HCT116 (cell line): ENCODE measurements at regions not wholly inside any gene's neighbourhood (a gene's known extent, or its start where the extent isn't known, plus 50 kb on each side); places are given as distances from the start of the nearest gene placed in this dataset.

Source experiments
- ATAC-seq: fragments of 200-7000 bp; cut with Tn5 transposase; 2 replicates; pipeline ENCODE4 v1.9.1; 2020; ENCODE audit warnings: mild to moderate bottlenecking, moderate library complexity
- BruUV-seq: library from RNA; stranded (reverse); fragments of 400-500 nt; replicated peaks from 2 replicates; lab custom pipeline; 2021; lab: Mats Ljungman, UMichigan
- CTCF ChIA-PET: fragments of 300-600 bp; sonication (Branson Sonifier 250); formaldehyde crosslinking; loops from one replicate; lab custom pipeline; 2021; ENCODE audit warnings: antibody characterized with exemption; lab: Charles Lee
- POLR2A ChIA-PET: fragments of 300-600, 350-600 bp; sonication (Branson Sonifier 250); formaldehyde crosslinking; loops from one replicate; lab custom pipeline; 2021; ENCODE audit warnings: antibody characterized with exemption; lab: Charles Lee
- RAD21 ChIA-PET, 2 experiments: fragments of 300-600 bp; sonication (Branson Sonifier 250); formaldehyde crosslinking; loops; one replicate each; lab custom pipeline; 2023; ENCODE audit warnings: low total read pairs in 2 of 2; ENCODE audit not compliant: uncharacterized antibody in 2 of 2, unreplicated experiment in 2 of 2, low non-redundant PET in 1 of 2; lab: Charles Lee
- DNase-seq: peaks from one replicate; pipeline ENCODE4 v3.0.0-alpha.2; 2010; ENCODE audit warnings: low read depth, low spot score
- H2AFZ ChIP-seq: fragments of 200-600 bp; shearing (Covaris generic), sonication (generic); 2 replicates; pipeline ENCODE4 v1.6.1; 2017; ENCODE audit warnings: low read depth, mixed run types, mixed read lengths, antibody characterized with exemption, low read length; ENCODE audit not compliant: poor library complexity, severe bottlenecking
- H3K27ac ChIP-seq: 2 replicates; pipeline ENCODE4 v1.5.1; 2012; ENCODE audit warnings: low read depth, low read length
- H3K27me3 ChIP-seq: fragments of 200-600 bp; sonication (generic); 2 replicates; pipeline ENCODE4 v1.6.1; 2016; ENCODE audit warnings: mixed run types, low read length, mixed read lengths; ENCODE audit not compliant: insufficient read depth
- H3K36me3 ChIP-seq, 2 experiments: fragments of 200-500 bp in 1 of 2; fragments of 200-600 bp in 1 of 2; sonication (Bioruptor generic) in 1 of 2; sonication (generic) in 1 of 2; 2 replicates each; pipeline versions ENCODE4 v1.5.1 to v1.6.1; 2014 to 2016; ENCODE audit warnings: low read length in 2 of 2, inconsistent platforms in 1 of 2, mixed read lengths in 1 of 2, mixed run types in 1 of 2; ENCODE audit not compliant: insufficient read depth in 2 of 2, control insufficient read depth in 1 of 2
- H3K4me1 ChIP-seq, 2 experiments: fragments of 200-600 bp in 1 of 2; sonication (generic) in 1 of 2; 2 replicates each; pipeline versions ENCODE4 v1.5.1 to v1.6.1; 2012 to 2017; ENCODE audit warnings: low read length in 2 of 2, inconsistent platforms in 1 of 2, mild to moderate bottlenecking in 1 of 2, mixed read lengths in 1 of 2, mixed run types in 1 of 2, moderate library complexity in 1 of 2; ENCODE audit not compliant: insufficient read depth in 2 of 2, control insufficient read depth in 1 of 2
- H3K4me2 ChIP-seq: fragments of 200-600 bp; sonication (generic); 2 replicates; pipeline ENCODE4 v1.6.1; 2017; ENCODE audit warnings: mixed run types, low read length, mixed read lengths
- H3K4me3 ChIP-seq, 2 experiments: fragments of 200-600 bp in 1 of 2; sonication (generic) in 1 of 2; replicated peaks in 1 of 2; 2 replicates each; pipeline ENCODE4 v1.5.1; 2011 to 2016; ENCODE audit warnings: low read length in 2 of 2, control low read depth in 1 of 2, low read depth in 1 of 2, mild to moderate bottlenecking in 1 of 2, mixed read lengths in 1 of 2, mixed run types in 1 of 2
- H3K79me2 ChIP-seq: fragments of 200-600 bp; sonication (generic); 2 replicates; pipeline ENCODE4 v1.6.1; 2017; ENCODE audit warnings: mild to moderate bottlenecking, mixed run types, low read length, moderate library complexity, mixed read lengths; ENCODE audit not compliant: insufficient read depth
- H3K9ac ChIP-seq: fragments of 200-600 bp; sonication (generic); 2 replicates; pipeline ENCODE4 v1.6.1; 2016; ENCODE audit warnings: low read length, mixed read lengths
- H3K9me2 ChIP-seq: fragments of 200-600 bp; sonication (generic), shearing (Covaris generic); 2 replicates; pipeline ENCODE4 v1.6.1; 2017; ENCODE audit warnings: mixed run types, mild to moderate bottlenecking, moderate library complexity; ENCODE audit not compliant: insufficient read depth
- H3K9me3 ChIP-seq, 2 experiments: fragments of 200-500 bp in 1 of 2; fragments of 200-600 bp in 1 of 2; sonication (Bioruptor generic) in 1 of 2; sonication (generic) in 1 of 2; 2 replicates each; pipeline ENCODE4 v1.6.1; 2014 to 2017; ENCODE audit warnings: low read length in 2 of 2, mixed read lengths in 2 of 2, inconsistent platforms in 1 of 2, low read depth in 1 of 2, mild to moderate bottlenecking in 1 of 2, mixed run types in 1 of 2, moderate library complexity in 1 of 2; ENCODE audit not compliant: control insufficient read depth in 1 of 2, insufficient read depth in 1 of 2
- H4K20me1 ChIP-seq: fragments of 200-600 bp; sonication (generic), shearing (Covaris generic); 2 replicates; pipeline ENCODE4 v1.6.1; 2017; ENCODE audit warnings: mixed run types, mild to moderate bottlenecking, moderate library complexity; ENCODE audit not compliant: insufficient read depth
- ATF3 ChIP-seq: IDR thresholded peaks from 2 replicates; pipeline ENCODE4 v1.6.1; 2012
- CEBPB ChIP-seq: IDR thresholded peaks from 2 replicates; pipeline ENCODE4 v1.6.1; 2012; ENCODE audit warnings: low read depth
- EGR1 ChIP-seq: IDR thresholded peaks from 2 replicates; pipeline ENCODE4 v1.6.1; 2012; ENCODE audit warnings: low read depth
- ELF1 ChIP-seq: IDR thresholded peaks from 2 replicates; pipeline ENCODE4 v1.6.1; 2012; ENCODE audit warnings: low read depth, borderline replicate concordance
- EZH2 ChIP-seq: fragments of 200-600 bp; sonication (generic); IDR thresholded peaks from 2 replicates; pipeline ENCODE4 v1.6.1; 2017; ENCODE audit warnings: antibody characterized with exemption, mixed run types
- EZH2phosphoT487 ChIP-seq: fragments of 200-600 bp; IDR thresholded peaks from 2 replicates; pipeline ENCODE4 v1.6.1; 2018; ENCODE audit warnings: antibody characterized with exemption, borderline replicate concordance
- JUND ChIP-seq: IDR thresholded peaks from 2 replicates; pipeline ENCODE4 v1.6.1; 2012
- POLR2AphosphoS5 ChIP-seq: IDR thresholded peaks from 2 replicates; pipeline ENCODE4 v1.6.1; 2011; ENCODE audit warnings: mild to moderate bottlenecking, low read depth, low read length, moderate library complexity
- SIN3A ChIP-seq: IDR thresholded peaks from 2 replicates; pipeline ENCODE4 v1.6.1; 2012; ENCODE audit warnings: low read depth
- SP1 ChIP-seq: IDR thresholded peaks from 2 replicates; pipeline ENCODE4 v1.6.1; 2012; ENCODE audit warnings: low read depth
- TCF7L2 ChIP-seq: IDR thresholded peaks from 2 replicates; pipeline ENCODE4 v1.7.0; 2011; ENCODE audit warnings: borderline replicate concordance, inconsistent platforms; ENCODE audit not compliant: insufficient read depth, insufficient read length; ENCODE audit errors: extremely low read depth
- YY1 ChIP-seq: IDR thresholded peaks from 2 replicates; pipeline ENCODE4 v1.6.1; 2011; ENCODE audit warnings: low read length, low read depth, moderate library complexity, mild to moderate bottlenecking; ENCODE audit not compliant: insufficient replicate concordance; ENCODE audit errors: extremely low read depth
- ZBTB33 ChIP-seq: IDR thresholded peaks from 2 replicates; pipeline ENCODE4 v1.6.1; 2011; ENCODE audit warnings: mild to moderate bottlenecking, low read length, moderate library complexity; ENCODE audit not compliant: insufficient replicate concordance; ENCODE audit errors: extremely low read depth
- ZFX ChIP-seq: fragments of 450-650 bp; IDR thresholded peaks from 2 replicates; pipeline ENCODE4 v1.6.1; 2017
- ZNF274 ChIP-seq: fragments of 200-500 bp; sonication (Bioruptor generic); IDR thresholded peaks from 2 replicates; pipeline ENCODE4 v1.6.1; 2014; ENCODE audit warnings: mild to moderate bottlenecking, low read depth, low read length, inconsistent platforms
- intact Hi-C: fragments of 100-400 bp; cut with micrococcal nuclease; formaldehyde crosslinking; loops from 2 replicates; pipeline ENCODE4 v1.10.0; 2022

- no TSS peak for BruUV-seq
- Histone ChIP-seq H3K27me3 (no peaks in the 10 kb centered on the region), H3K9ac (no peak overlapping the region)
- intact Hi-C loops = no loop called here
- no peak for TF ChIP-seq ATF3
- TF ChIP-seq CEBPB = no peak
- TF ChIP-seq ELF1 = no peak
- no peak for TF ChIP-seq EGR1
- no peak for TF ChIP-seq ZNF274
- no peak for TF ChIP-seq JUND
- no peak for TF ChIP-seq POLR2AphosphoS5
- TF ChIP-seq EZH2 = no peak
- no peak for TF ChIP-seq ZFX
- TF ChIP-seq TCF7L2 = no peak
- TF ChIP-seq YY1 = no peak
- no peak for TF ChIP-seq SIN3A
- TF ChIP-seq ZBTB33 = no peak
- TF ChIP-seq EZH2phosphoT487 = no peak
- TF ChIP-seq SP1 = no peak
- TF ChIP-seq, all 23 proteins: peak for 0
- ATAC-seq = no peak
- no peak for DNase-seq
- Histone ChIP-seq H3K36me3 (no peaks in the 10 kb centered on the region), H3K4me2 (no peak overlapping the region), H3K9me2 (no peaks in the 10 kb centered on the region), H3K4me1 (no peaks in the 10 kb centered on the region), H4K20me1 (no peaks in the 10 kb centered on the region), H3K79me2 (no peaks in the 10 kb centered on the region), H3K9me3 (peaks cover 7 to 8% of the 10 kb centered on the region in 2 experiments; a peak in 2 of 4 replicates), H2AFZ (no peak overlapping the region), H3K4me3 (no peak overlapping the region), H3K27ac (no peak overlapping the region)
- POLR2A ChIA-PET = no interaction called here
- RAD21 ChIA-PET = no interaction called here
- CTCF ChIA-PET = no interaction called here
These were observed 217.6 kb upstream of the ANO5 start for GRCh38 chr11:21975242-21975641.
